Upper lobe of left lung (tissue), 4 donors: ENCODE measurements at regions not wholly inside any gene's neighbourhood (a gene's known extent, or its start where the extent isn't known, plus 50 kb on each side); places are given as distances from the start of the nearest gene placed in this dataset.

Experiments
- CTCF ChIP-seq, 6 experiments: fragments of 450-650 bp in 4 of 6; fragments of 200-600 bp in 2 of 6; sonication (generic) in 2 of 6; IDR thresholded peaks; one replicate each; pipeline ENCODE4 v1.5.1; 2016 to 2019; ENCODE audit warnings: antibody characterized with exemption in 6 of 6
- EP300 ChIP-seq, 4 donors: sonication (generic); formaldehyde crosslinking; IDR thresholded peaks; one replicate each; pipeline ENCODE4 v1.5.1; 2017; ENCODE audit warnings: antibody characterized with exemption in 4 of 4, control low read depth in 2 of 4
- POLR2A ChIP-seq, 4 donors: fragments of 450-650 bp; IDR thresholded peaks; one replicate each; pipeline ENCODE4 v1.5.1; 2016 to 2017; ENCODE audit warnings: antibody characterized with exemption in 4 of 4, mild to moderate bottlenecking in 2 of 4

- no peak for TF ChIP-seq CTCF (IDR thresholded peaks at IDR 0.05)
- TF ChIP-seq EP300 (IDR thresholded peaks at IDR 0.05) = no peak
- TF ChIP-seq POLR2A (IDR thresholded peaks at IDR 0.05) = no peak
Observed at GRCh38 chr10:129398711-129399141, 68.3 kb upstream of the MGMT start.
